Lung (tissue), 11 donors: ENCODE measurements at regions not wholly inside any gene's neighbourhood (a gene's known extent, or its start where the extent isn't known, plus 50 kb on each side); places are given as distances from the start of the nearest gene placed in this dataset.

Experiments used
- ATAC-seq: fragments of 200-7000 bp; cut with Tn5 transposase; one replicate; pipeline ENCODE4 v1.9.1; 2020; ENCODE audit warnings: moderate number of reproducible peaks; ENCODE audit not compliant: insufficient read depth, low FRiP score
- DNase-seq, 3 donors: peaks; one replicate each; pipeline ENCODE4 v3.0.0-alpha.2; 2013 to 2017
- H3K27ac ChIP-seq, 2 donors: one replicate each; pipeline ENCODE4 v1.5.1; 2013; ENCODE audit warnings: mild to moderate bottlenecking in 2 of 2, moderate library complexity in 2 of 2, control low read depth in 1 of 2, inconsistent platforms in 1 of 2, low read depth in 1 of 2, low read length in 1 of 2
- H3K27me3 ChIP-seq, 3 donors: one replicate each; pipeline ENCODE4 v1.5.1; 2013; ENCODE audit warnings: low read length in 2 of 3; ENCODE audit not compliant: control insufficient read depth in 3 of 3, insufficient read depth in 3 of 3
- H3K36me3 ChIP-seq, 4 donors: one replicate each; pipeline ENCODE4 v1.5.1; 2013; ENCODE audit warnings: low read length in 4 of 4, mild to moderate bottlenecking in 1 of 4, moderate library complexity in 1 of 4; ENCODE audit not compliant: control insufficient read depth in 4 of 4, insufficient read depth in 4 of 4
- H3K4me1 ChIP-seq, 5 donors: one replicate each; pipeline ENCODE4 v1.5.1; 2013; ENCODE audit warnings: low read length in 5 of 5, mild to moderate bottlenecking in 2 of 5, moderate library complexity in 1 of 5; ENCODE audit not compliant: control insufficient read depth in 5 of 5, insufficient read depth in 5 of 5
- H3K4me3 ChIP-seq: one replicate; pipeline ENCODE4 v1.5.1; 2013; ENCODE audit warnings: mild to moderate bottlenecking, control low read depth, moderate library complexity
- H3K9ac ChIP-seq, 2 donors: one replicate each; pipeline ENCODE4 v1.5.1; 2013; ENCODE audit warnings: low read length in 2 of 2, control low read depth in 1 of 2; ENCODE audit not compliant: insufficient read depth in 1 of 2
- H3K9me3 ChIP-seq, 4 donors: one replicate each; pipeline ENCODE4 v1.5.1; 2013; ENCODE audit warnings: low read length in 3 of 4, mild to moderate bottlenecking in 1 of 4, moderate library complexity in 1 of 4; ENCODE audit not compliant: control insufficient read depth in 4 of 4, insufficient read depth in 3 of 4
- WGBS, 2 donors: extraction: QIAGEN DNeasy Blood & Tissue Kit; methylation state at CpG; one replicate each; pipeline ENCODE4 v1.1.7; 2013; 5-methylcytosine and 5-hydroxymethylcytosine counted together
- TF ChIP-seq, protein P1 (sequence below): IDR thresholded peaks from 2 replicates; pipeline ENCODE4 v1.5.1; 2012; ENCODE audit warnings: mild to moderate bottlenecking; ENCODE audit errors: control extremely low read depth, extremely low read depth
- donor health status: control.
- donor health status: control.
- donor health status: Bipolar disorder and iron deficiency.
- donor health status: healthy.
- donor health status: DM: yes; HTN: yes; CAD: no.

DNA sequence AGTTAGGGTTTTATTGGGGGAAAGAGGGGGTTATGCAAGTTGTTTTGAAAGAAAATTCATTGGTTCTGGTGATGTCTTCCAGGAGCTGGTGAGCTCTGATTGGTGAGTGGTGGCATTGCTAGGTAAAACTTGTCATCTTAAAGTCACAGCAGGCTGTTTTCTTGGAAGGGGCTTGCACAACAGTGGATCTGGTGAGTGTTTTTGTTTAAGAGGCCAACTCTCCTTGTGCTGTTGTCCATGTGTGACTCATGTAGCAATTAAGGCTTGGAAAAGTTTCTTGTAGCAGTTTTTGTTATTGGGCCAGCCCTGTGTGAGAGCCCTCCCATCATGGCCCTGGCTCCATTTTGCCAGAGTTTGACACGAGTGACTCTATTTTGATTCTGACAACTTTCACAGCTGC is 109.4 kb downstream of the RFC3 start:
- no peak for ATAC-seq
- no peak overlapping the region for H3K9ac ChIP-seq
- no peaks in the 10 kb centered on the region for H3K36me3 ChIP-seq
- no peaks in the 10 kb centered on the region for H3K27me3 ChIP-seq
- TF ChIP-seq, protein P1, sequence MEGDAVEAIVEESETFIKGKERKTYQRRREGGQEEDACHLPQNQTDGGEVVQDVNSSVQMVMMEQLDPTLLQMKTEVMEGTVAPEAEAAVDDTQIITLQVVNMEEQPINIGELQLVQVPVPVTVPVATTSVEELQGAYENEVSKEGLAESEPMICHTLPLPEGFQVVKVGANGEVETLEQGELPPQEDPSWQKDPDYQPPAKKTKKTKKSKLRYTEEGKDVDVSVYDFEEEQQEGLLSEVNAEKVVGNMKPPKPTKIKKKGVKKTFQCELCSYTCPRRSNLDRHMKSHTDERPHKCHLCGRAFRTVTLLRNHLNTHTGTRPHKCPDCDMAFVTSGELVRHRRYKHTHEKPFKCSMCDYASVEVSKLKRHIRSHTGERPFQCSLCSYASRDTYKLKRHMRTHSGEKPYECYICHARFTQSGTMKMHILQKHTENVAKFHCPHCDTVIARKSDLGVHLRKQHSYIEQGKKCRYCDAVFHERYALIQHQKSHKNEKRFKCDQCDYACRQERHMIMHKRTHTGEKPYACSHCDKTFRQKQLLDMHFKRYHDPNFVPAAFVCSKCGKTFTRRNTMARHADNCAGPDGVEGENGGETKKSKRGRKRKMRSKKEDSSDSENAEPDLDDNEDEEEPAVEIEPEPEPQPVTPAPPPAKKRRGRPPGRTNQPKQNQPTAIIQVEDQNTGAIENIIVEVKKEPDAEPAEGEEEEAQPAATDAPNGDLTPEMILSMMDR: no peak
- H3K4me3 ChIP-seq: no peak overlapping the region
- no peaks in the 10 kb centered on the region for H3K4me1 ChIP-seq
- no peaks in the 10 kb centered on the region for H3K9me3 ChIP-seq
- no peak for DNase-seq
- 63 to 88% methylated on average over 1 of the region's 1 CpG for WGBS, 2 donors
- no peak overlapping the region for H3K27ac ChIP-seq

DNA sequence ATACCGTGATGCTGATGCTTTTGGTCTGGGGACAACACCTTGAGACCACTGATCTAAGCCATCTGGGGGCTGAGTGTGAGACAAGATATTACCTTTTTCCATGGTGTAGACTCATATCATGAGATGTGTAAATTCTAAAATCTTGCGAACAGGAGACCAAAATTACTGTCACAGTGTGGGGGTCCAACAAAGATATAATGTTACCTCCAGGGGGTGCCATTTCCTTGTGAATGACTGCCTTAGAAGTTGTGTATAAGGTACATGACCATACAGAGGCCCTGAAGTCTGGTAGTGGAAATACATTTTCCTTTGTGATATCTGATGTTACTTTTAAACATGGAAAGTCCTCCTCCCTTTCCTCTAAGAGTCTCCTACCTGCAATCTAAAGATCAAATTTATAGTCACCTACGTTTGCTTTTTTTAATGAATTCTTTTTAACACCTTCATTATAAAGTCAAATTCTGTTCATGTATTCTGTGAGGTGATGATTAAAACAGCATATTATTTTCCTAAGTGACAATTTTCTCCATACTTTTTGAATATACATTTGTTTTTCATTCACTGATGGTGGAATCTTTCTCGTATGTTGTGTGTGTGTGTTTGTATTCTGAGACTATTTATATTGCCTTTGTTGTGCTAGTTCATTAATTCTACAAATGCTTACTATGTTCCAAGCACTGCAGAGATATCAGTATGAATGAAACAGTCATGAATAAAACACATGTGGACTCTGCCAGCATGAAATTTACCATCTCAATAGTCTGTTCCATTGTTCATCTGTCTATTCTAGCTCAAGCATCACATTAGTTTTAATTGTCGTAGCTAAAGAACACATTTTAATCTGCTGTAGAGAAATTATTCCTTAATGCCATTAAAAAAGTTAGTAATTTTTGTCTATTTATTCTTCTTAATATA is 113.7 kb downstream of the RFC3 start:
- TF ChIP-seq, protein P1: no peak
- WGBS, 2 donors: 90 to 91% methylated on average over 5 of the region's 5 CpGs
- Histone ChIP-seq H3K9ac (no peak overlapping the region), H3K27ac (no peak overlapping the region), H3K9me3 (no peaks in the 10 kb centered on the region), H3K4me3 (no peak overlapping the region), H3K36me3 (no peaks in the 10 kb centered on the region), H3K27me3 (no peaks in the 10 kb centered on the region), H3K4me1 (peaks cover 0 to 9% (median 0%) of the 10 kb centered on the region in 5 donors)
- peak; percentile 50 for ATAC-seq
- peak; percentile 15 to 65 (median 62) for DNase-seq

DNA sequence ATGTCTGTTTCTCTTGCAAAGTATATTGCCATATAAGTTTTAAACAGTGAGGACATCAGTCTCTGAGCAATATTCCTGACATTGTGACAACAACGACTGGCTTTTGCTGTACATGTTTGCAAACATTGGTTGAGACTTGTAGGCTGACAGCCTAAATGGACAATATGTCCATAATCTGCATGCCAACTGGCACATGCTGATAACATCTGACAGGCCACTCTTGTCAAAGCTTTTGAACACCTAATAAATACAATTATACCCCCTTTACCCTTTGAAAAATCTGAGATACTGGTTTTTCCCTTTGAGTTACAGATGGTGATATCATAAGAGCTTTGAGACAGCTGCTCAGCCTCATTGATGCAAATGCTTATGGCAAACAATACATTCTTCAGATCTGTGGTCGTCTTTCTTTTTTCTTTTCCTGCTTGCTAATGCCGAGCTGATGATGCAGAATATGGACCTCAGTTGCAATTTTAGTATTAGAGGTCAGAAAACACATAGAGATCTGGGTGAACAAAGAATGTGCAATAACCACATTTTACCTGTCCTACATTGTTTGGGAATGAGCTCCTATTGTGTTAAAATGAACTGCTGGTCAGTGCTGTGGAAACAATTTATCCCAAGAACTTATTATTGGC is 114.9 kb downstream of the RFC3 start:
- H3K27ac ChIP-seq: no peak overlapping the region
- no peaks in the 10 kb centered on the region for H3K27me3 ChIP-seq
- peaks cover 0 to 9% (median 5%) of the 10 kb centered on the region in 5 donors for H3K4me1 ChIP-seq
- no peaks in the 10 kb centered on the region for H3K36me3 ChIP-seq
- no peak overlapping the region for H3K9ac ChIP-seq
- DNase-seq (peak in 2 of 3 donors; percentile 44 to 67), ATAC-seq (no peak)
- H3K9me3 ChIP-seq: no peaks in the 10 kb centered on the region
- WGBS, 2 donors: 67 to 78% methylated on average over 3 of the region's 3 CpGs
- TF ChIP-seq, protein P1: no peak
- no peak overlapping the region for H3K4me3 ChIP-seq
